Left lung (tissue), 4 donors: ENCODE measurements at regions not wholly inside any gene's neighbourhood (a gene's known extent, or its start where the extent isn't known, plus 50 kb on each side); places are given as distances from the start of the nearest gene placed in this dataset.

Experiments used
- ATAC-seq: fragments of 200-7000 bp; cut with Tn5 transposase; one replicate; pipeline ENCODE4 v1.9.1; 2020; ENCODE audit warnings: moderate library complexity
- DNase-seq, 4 donors: peaks; one replicate each; pipeline ENCODE4 v3.0.0-alpha.2; 2013 to 2020
- H3K27ac ChIP-seq, 2 donors: fragments of 200-600 bp; sonication (generic) in 1 of 2; one replicate each; pipeline versions ENCODE4 v1.5.0 to v1.8.0; 2020 to 2021
- H3K27me3 ChIP-seq, 2 donors: fragments of 200-600 bp; sonication (generic) in 1 of 2; one replicate each; pipeline versions ENCODE4 v1.5.0 to v1.8.0; 2020 to 2021
- H3K36me3 ChIP-seq, 2 donors: fragments of 200-600 bp; sonication (generic) in 1 of 2; one replicate each; pipeline versions ENCODE4 v1.5.0 to v1.8.0; 2020 to 2021
- H3K4me1 ChIP-seq, 2 donors: fragments of 200-600 bp; one replicate each; pipeline ENCODE4 v1.8.0; 2021
- H3K4me3 ChIP-seq, 2 donors: fragments of 200-600 bp; sonication (generic) in 1 of 2; one replicate each; pipeline versions ENCODE4 v1.5.0 to v1.8.0; 2020 to 2021; ENCODE audit warnings: mild to moderate bottlenecking in 1 of 2
- H3K9me3 ChIP-seq, 2 donors: fragments of 200-600 bp; sonication (generic) in 1 of 2; one replicate each; pipeline versions ENCODE4 v1.5.0 to v1.8.0; 2020 to 2021
- CTCF ChIP-seq, 2 donors: fragments of 200-600 bp; sonication (generic) in 1 of 2; IDR thresholded peaks; one replicate each; pipeline versions ENCODE4 v1.5.0 to v1.8.0; 2021; ENCODE audit warnings: antibody characterized with exemption in 2 of 2
- intact Hi-C, 2 donors: fragments of 100-400 bp; cut with DNase I; formaldehyde crosslinking; loops; one replicate each; pipeline versions ENCODE4 v1.11.2 to v1.14.2; 2022
- donor health status: DM: no; HTN: yes; CAD: no.
- donor health status: DM: no; HTN: no; CAD: no.

- no peak overlapping the region for H3K4me3 ChIP-seq
- DNase-seq (no peak), ATAC-seq (no peak)
- no peaks in the 10 kb centered on the region for H3K27me3 ChIP-seq
- no peaks in the 10 kb centered on the region for H3K36me3 ChIP-seq
- no peak for TF ChIP-seq CTCF (IDR thresholded peaks at IDR 0.05)
- H3K9me3 ChIP-seq, result no peaks in the 10 kb centered on the region
- no peak overlapping the region for H3K27ac ChIP-seq
- intact Hi-C loops, result no loop called here
- no peaks in the 10 kb centered on the region for H3K4me1 ChIP-seq
Measured at GRCh38 chr13:66102864-66103263, 1127.3 kb downstream of the PCDH9 start.

GRCh38 chr13:66099825-66100224 is 1130.3 kb downstream of the PCDH9 start:
- DNase-seq (peak in 1 of 4 donors; percentile 40), ATAC-seq (no peak)
- H3K36me3 ChIP-seq, result no peaks in the 10 kb centered on the region
- no peak for TF ChIP-seq CTCF (IDR thresholded peaks at IDR 0.05)
- no peaks in the 10 kb centered on the region for H3K4me1 ChIP-seq
- H3K4me3 ChIP-seq, result no peak overlapping the region
- no peaks in the 10 kb centered on the region for H3K9me3 ChIP-seq
- no peak overlapping the region for H3K27ac ChIP-seq
- no peaks in the 10 kb centered on the region for H3K27me3 ChIP-seq
- intact Hi-C loops, result no loop called here

GRCh38 chr13:66098931-66099628 is 1131.1 kb downstream of the PCDH9 start:
- no peaks in the 10 kb centered on the region for H3K4me1 ChIP-seq
- no peaks in the 10 kb centered on the region for H3K36me3 ChIP-seq
- DNase-seq (no peak), ATAC-seq (no peak)
- H3K4me3 ChIP-seq, result no peak overlapping the region
- no peaks in the 10 kb centered on the region for H3K9me3 ChIP-seq
- intact Hi-C loops, result no loop called here
- no peak overlapping the region for H3K27ac ChIP-seq
- TF ChIP-seq CTCF (IDR thresholded peaks at IDR 0.05), result no peak
- no peaks in the 10 kb centered on the region for H3K27me3 ChIP-seq

GRCh38 chr13:66089711-66090110 is 1140.4 kb downstream of the PCDH9 start:
- no peak for TF ChIP-seq CTCF (IDR thresholded peaks at IDR 0.05)
- Histone ChIP-seq H3K9me3 (peaks cover 0 to 11% of the 10 kb centered on the region in 2 donors), H3K36me3 (no peaks in the 10 kb centered on the region), H3K27ac (no peak overlapping the region), H3K27me3 (no peaks in the 10 kb centered on the region), H3K4me1 (no peaks in the 10 kb centered on the region), H3K4me3 (no peak overlapping the region)
- DNase-seq (peak in 1 of 4 donors; percentile 19), ATAC-seq (no peak)
- intact Hi-C loops, result no loop called here

GRCh38 chr13:66087269-66087710 is 1142.8 kb downstream of the PCDH9 start:
- TF ChIP-seq CTCF (IDR thresholded peaks at IDR 0.05), result no peak
- peaks cover 0 to 9% of the 10 kb centered on the region in 2 donors for H3K9me3 ChIP-seq
- H3K4me1 ChIP-seq, result no peaks in the 10 kb centered on the region
- intact Hi-C loops, result no loop called here
- DNase-seq (peak in 2 of 4 donors; percentile 41 to 42), ATAC-seq (no peak)
- H3K27ac ChIP-seq, result no peak overlapping the region
- H3K27me3 ChIP-seq, result no peaks in the 10 kb centered on the region
- H3K36me3 ChIP-seq, result no peaks in the 10 kb centered on the region
- no peak overlapping the region for H3K4me3 ChIP-seq
